CD1c-positive myeloid dendritic cell (primary cell): ENCODE measurements at regions not wholly inside any gene's neighbourhood (a gene's known extent, or its start where the extent isn't known, plus 50 kb on each side); places are given as distances from the start of the nearest gene placed in this dataset.
"Not testable (repeated sequence)": the region's sequence is repeated elsewhere in the genome, so short reads cannot be mapped to it uniquely, and the experiment has no call there.

Source experiments
- DNase-seq: peaks from one replicate; pipeline ENCODE4 v3.0.0-alpha.2; 2016; ENCODE audit errors: extremely low spot score

- DNase-seq = no peak
Observed at GRCh38 chr22:25487508-25487907, 77.0 kb upstream of the GRK3 start.

- DNase-seq = peak; percentile 97
Observed at GRCh38 chr22:25488244-25489020, 76.0 kb upstream of the GRK3 start.

- no peak for DNase-seq
Observed at GRCh38 chr22:25489947-25490346, 74.5 kb upstream of the GRK3 start.

- no peak for DNase-seq
Observed at GRCh38 chr22:25490896-25491295, 73.6 kb upstream of the GRK3 start.

GRCh38 chr22:25492162-25492561, 72.3 kb upstream of the GRK3 start:
- no peak for DNase-seq

GRCh38 chr22:25492841-25493734, 71.4 kb upstream of the GRK3 start:
- DNase-seq = peak; percentile 43

GRCh38 chr22:25493794-25494193, 70.7 kb upstream of the GRK3 start:
- no peak for DNase-seq

GRCh38 chr22:25494774-25495173, 69.7 kb upstream of the GRK3 start:
- peak; percentile 8 for DNase-seq

GRCh38 chr22:25495285-25495684, 69.2 kb upstream of the GRK3 start:
- no peak for DNase-seq

- DNase-seq = no peak
Observed at GRCh38 chr22:25496396-25497064, 67.9 kb upstream of the GRK3 start.

GRCh38 chr22:25497181-25497641, 67.3 kb upstream of the GRK3 start:
- no peak for DNase-seq

- DNase-seq = peak; percentile 14
Observed at GRCh38 chr22:25497716-25498115, 66.8 kb upstream of the GRK3 start.

- not testable (repeated sequence) for DNase-seq
Observed at GRCh38 chr22:25500671-25501070, 63.8 kb upstream of the GRK3 start.

- not testable (repeated sequence) for DNase-seq
Observed at GRCh38 chr22:25504017-25504416, 60.5 kb upstream of the GRK3 start.

GRCh38 chr22:25508161-25508560, 56.3 kb upstream of the GRK3 start:
- no peak for DNase-seq

- DNase-seq = no peak
Observed at GRCh38 chr22:25508761-25509321, 55.6 kb upstream of the GRK3 start.

GRCh38 chr22:25509374-25509791, 55.1 kb upstream of the GRK3 start:
- DNase-seq = no peak

- no peak for DNase-seq
Observed at GRCh38 chr22:25510876-25511275, 53.6 kb upstream of the GRK3 start.

- no peak for DNase-seq
Observed at GRCh38 chr22:25511725-25512124, 52.8 kb upstream of the GRK3 start.

GRCh38 chr22:25514436-25515180, 49.9 kb upstream of the GRK3 start:
- no peak for DNase-seq
